ENCODE measurements at regions not wholly inside any gene's neighbourhood (a gene's known extent, or its start where the extent isn't known, plus 50 kb on each side); places are given as distances from the start of the nearest gene placed in this dataset.

DNA sequence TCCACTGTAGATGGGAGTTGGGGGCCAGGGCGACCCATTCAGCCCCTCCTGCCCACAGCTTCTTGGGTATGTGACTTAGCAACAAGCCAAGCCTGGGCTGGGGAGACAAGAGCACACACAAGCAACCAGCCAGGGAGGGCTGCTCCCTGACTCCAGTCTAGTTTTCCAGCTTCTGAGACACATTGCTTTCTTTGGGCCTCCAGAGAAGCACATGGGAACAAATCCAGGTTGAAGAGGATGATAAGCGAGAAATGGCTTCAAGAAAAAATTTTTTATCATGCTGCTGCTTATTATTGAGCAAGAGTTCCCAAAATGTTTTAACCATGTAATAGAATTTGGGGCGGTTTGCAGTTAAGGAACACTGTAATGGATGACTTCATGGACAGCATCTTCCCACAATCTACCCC, 173.7 kb downstream of the SOX9 start:
- H3K4me3 ChIP-seq (ENCODE audit: low read length) = no peak overlapping the region
- no peak for DNase-seq (ENCODE audit: low read depth, low spot score)

DNA sequence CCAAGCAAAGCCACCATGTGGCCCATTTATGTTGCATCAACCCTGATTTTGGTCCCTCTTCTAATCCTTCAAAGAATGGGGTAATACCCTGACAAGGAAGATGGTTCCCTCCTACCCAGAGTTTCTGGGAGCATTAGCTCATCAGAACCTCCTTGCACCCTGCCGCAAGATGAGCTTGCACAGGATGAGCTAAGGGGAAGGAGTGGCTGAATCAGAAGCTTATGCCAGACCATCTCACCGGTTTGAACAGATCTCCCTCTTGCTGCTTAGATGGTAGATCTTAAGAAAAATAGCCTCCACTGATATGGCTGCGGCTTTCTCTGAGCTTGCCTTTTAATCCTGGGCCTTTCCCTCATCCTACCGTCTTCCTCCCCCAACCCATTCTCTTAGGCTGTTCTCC, 175.1 kb downstream of the SOX9 start:
- DNase-seq (ENCODE audit: low read depth, low spot score) = no peak
- H3K4me3 ChIP-seq (ENCODE audit: low read length) = no peak overlapping the region

DNA sequence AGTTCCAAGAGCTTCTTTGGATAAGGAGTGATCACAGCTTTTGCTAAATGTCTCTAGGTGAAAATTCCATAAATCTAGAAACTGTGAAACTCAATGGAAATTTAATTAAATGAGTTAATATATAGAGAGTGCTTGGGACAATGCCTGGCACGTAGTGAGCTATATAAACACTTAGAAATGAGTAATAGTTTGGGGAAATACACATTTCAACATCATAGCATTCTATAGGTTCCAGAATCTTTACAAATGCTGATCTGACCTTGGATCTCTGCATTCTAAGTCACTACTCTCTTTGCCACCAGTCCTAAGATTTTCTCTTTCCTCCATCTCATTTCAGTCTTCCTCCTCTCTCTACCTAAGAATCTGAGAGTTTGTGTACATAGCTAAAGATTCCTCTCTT, 175.6 kb downstream of the SOX9 start:
- no peak overlapping the region for H3K4me3 ChIP-seq (ENCODE audit: low read length)
- DNase-seq (ENCODE audit: low read depth, low spot score) = no peak

DNA sequence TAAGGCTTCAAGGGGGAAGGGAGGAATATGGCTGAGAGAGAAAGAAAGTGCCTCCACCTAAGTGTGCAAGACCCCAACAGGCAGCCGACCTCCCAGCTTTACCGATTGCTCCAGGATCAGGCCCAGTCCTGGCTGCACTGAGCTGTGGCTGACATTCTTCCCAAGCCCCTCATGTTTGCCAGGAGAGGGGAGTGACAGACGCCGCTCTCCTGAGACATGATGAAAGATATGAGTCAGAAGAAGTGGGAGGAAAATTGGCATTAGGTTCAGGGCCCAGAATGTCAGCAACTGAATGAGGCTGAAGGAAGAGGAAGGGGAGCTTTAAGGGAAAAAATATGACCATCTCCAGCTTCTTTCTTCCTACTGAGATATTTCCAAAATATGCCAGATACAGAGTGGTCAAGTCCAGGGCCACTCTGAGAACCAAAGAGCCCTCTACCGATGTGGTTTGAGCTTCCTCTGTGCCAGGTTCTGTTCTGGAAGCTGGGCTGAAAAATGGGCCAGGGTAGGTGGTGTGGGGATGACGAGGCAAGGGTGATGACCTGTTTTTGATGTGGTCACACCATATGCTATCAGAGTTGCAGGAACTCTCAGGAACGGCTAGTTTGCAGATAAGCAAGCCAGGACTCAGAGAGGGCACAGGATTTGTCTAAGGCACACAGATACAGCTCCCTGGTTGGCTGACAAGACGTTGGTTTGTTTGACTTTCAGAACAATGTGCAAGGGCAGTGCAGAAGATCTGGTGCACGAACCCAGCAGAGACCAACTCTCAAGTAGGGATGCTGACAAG, 176.7 kb downstream of the SOX9 start:
- DNase-seq (ENCODE audit: low read depth, low spot score) = no peak

DNA sequence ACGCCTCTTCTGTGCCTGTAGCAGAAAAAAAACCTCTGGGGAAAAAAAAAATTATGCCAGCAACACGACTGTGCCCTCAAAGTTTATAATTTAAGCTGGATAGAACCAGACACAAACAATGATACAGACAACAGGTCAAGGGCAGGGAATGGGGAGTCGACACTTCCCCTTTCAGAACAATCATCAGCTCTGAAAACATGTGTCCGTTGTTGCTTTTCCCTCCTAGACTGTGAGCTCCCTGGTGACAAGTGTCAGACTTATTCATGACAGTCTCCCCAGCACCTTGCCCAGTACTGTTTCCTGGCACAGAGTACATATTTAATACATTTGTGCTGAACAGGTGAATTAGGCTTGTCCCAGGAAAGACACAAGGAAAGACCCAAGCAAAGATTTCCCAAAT, 178.3 kb downstream of the SOX9 start:
- no peak for DNase-seq (ENCODE audit: low read depth, low spot score)

More for the DNA sequence above, 176.7 kb downstream of the SOX9 start:
- no peak overlapping the region for H3K4me3 ChIP-seq (ENCODE audit: low read length)

DNA sequence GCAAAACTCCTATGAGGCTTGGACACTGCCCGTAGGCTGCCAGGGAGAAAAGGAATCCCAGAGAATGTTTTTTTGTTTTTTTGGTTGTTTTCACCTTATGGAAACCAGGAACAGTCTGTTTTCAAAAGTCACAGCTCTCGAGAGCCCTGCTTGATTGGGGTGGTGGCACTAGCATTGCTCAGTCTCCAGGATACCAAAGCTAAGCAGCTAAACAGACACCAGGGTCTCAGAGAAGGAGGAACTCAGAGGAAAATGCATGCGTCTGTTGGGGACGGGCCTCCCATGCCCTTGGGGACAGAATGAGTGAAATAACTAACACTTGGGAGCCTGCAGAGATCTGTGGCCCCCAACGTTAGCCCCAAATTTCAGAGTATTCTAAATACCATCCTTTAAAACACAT, 178.8 kb downstream of the SOX9 start:
- no peak overlapping the region for H3K4me3 ChIP-seq (ENCODE audit: low read length)
- DNase-seq (ENCODE audit: low read depth, low spot score) = no peak

More for the DNA sequence above, 178.3 kb downstream of the SOX9 start:
- no peak overlapping the region for H3K4me3 ChIP-seq (ENCODE audit: low read length)

DNA sequence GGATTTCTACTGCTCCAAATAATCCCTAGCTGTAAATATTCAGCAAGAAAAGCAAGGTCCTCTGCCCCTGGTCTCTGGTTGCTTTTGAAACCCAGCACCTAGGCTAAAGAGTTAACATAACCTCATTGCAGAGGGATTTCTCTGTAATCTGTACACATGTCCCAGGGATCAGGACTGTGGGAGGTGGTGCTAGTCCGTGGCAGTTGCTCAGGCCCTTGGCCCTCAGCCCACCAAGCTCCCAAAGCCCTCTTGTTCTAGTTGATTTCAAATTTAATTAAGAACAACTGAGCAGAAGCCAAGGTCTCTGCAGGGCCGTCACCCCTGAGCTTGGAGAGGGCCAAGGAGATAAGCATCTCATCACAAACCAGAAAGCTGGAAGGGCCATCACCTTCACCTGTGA, 181.1 kb downstream of the SOX9 start:
- no peak overlapping the region for H3K4me3 ChIP-seq (ENCODE audit: low read length)
- no peak for DNase-seq (ENCODE audit: low read depth, low spot score)

DNA sequence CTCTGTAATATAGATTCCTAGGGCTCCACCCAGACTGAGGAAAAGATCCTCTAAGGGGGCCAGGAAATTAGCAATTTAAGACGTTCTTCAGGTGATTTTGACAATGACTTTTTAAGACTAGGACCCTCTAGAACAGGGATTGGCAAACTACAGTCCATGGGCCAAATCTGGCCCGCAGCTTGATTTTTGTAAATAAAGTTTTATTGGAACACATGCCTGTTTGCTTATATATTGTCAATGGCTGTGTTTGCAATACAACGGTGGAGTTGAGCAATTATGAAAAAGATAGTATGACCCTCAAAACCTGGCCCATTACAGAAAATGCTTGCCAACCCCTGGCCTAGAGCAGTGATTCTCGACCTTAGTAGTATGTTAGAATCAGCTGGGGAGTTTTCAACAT, 181.9 kb downstream of the SOX9 start:
- no peak for DNase-seq (ENCODE audit: low read depth, low spot score)
- no peak overlapping the region for H3K4me3 ChIP-seq (ENCODE audit: low read length)

DNA sequence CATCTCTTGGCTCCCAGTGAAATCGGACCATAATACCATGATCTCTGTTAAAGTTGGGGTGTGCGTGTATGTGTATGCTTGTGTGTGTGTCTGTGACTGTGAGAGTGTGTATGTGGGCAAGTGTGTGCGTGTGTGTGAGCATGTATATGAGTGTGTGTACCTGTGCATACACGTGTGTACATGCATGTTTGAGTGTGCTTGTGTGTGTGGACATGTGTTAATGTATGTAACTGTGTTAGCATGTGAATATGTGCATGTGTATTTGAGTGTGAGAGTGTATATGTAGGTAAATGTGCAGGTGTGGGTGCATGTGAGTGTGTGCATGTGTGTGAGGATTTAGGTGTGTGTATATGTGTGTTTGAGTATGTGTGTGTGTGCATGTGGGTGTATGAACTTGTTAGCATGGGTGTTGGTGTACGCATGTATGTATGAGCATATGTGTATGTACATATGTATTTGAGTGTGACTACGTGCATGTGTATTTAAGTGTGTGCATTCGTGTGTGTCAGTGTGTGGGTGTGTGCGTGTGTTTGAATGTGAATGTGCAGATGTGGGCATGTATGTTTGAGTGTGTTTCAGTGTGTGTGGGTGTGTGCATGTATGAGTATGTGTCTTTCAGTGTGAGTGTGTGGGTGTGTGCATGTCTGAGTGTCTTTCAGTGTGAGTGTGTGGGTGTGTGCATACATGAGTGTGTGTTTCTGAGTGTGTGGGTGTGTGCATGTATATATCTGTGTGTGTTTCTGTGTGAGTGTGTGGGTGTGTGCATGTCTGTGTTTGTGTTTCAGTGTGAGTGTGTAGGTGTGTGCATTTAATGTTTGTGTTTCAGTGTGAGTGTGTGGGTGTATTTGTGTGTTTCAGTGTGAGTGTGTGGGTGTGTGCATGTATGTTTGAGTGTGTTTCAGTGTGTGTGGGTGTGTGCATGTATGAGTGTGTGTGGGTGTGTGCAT, 183.2 kb downstream of the SOX9 start:
- no peak for DNase-seq (ENCODE audit: low read depth, low spot score)
- H3K4me3 ChIP-seq (ENCODE audit: low read length) = no peak overlapping the region

DNA sequence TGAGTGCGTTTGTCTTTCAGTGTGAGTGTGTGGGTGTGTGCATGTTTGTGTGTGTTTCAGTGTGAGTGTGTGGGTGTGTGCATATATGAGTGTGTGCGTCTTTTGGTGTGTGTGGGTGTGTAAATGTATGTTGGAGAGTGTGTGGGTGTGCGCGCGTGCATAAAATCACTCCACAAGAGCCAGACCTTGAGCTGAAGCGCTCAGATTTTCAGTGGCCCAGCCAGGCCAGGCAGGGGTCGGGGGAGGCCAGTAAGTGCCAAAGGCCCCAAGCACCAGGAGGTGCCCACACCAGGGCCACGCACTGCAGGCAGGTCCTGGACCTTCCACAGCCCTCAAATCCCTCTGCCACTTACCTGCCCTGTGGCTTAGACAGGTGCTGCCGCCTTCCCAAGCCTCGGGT, 184.0 kb downstream of the SOX9 start:
- no peak for DNase-seq (ENCODE audit: low read depth, low spot score)
- no peak overlapping the region for H3K4me3 ChIP-seq (ENCODE audit: low read length)

DNA sequence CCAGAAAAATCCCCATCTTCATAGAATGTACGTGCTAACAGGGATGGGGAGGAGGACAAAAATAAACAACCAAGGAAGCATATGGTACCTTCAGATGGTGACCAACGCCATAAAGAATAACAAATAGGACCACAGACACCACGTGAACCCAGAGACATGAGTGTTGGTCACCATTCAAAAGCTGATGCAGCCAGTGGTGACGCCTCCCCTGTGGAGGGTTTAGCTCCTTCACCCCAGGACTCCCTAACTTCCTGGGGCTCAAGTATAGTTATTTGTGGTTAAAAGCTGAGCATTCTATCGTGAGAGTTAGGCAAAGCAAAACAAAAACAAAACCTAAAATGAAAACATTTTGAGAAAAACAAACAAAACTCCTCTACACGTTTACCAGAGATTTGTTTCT, 184.7 kb downstream of the SOX9 start:
- H3K4me3 ChIP-seq (ENCODE audit: low read length) = no peak overlapping the region
- no peak for DNase-seq (ENCODE audit: low read depth, low spot score)

DNA sequence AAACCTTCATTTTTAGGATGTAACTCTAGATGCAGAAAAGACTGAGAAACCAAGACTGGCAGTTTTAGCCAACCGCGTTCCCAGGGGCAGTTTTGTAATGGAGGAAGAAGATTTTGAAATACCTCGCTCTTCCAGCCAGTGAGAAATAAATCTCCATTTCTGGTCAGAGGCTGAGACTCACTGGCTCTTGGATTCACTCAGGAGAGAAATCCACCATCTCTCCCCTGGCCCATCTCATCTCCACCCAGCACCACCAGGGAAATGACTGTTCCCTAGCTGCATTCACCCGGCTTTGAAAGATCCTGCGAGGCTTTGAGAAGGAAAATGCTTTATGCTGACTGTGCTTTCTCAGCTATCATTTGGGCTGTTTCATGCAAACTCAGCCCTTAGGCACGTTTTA, 185.2 kb downstream of the SOX9 start:
- no peak for DNase-seq (ENCODE audit: low read depth, low spot score)
- H3K4me3 ChIP-seq (ENCODE audit: low read length) = no peak overlapping the region

DNA sequence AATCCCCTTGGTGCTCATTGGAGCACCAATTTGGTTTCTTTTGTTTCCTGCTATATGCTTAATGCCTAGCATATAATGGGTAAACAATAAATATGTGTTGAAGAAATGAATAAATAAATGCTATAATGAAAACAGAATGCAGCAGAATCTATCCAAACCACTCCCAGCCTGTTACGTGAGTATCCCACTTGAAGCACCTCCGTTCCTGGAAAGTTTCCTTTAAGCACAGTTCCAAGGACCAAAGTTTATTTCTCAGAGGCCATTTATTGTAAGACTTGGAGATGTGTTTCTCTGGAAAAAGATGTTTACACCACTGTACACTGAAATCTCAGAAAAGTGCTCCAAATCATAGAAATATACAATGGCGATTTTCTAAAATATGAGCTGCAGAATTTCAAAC, 187.0 kb downstream of the SOX9 start:
- H3K4me3 ChIP-seq (ENCODE audit: low read length) = no peak overlapping the region
- no peak for DNase-seq (ENCODE audit: low read depth, low spot score)

DNA sequence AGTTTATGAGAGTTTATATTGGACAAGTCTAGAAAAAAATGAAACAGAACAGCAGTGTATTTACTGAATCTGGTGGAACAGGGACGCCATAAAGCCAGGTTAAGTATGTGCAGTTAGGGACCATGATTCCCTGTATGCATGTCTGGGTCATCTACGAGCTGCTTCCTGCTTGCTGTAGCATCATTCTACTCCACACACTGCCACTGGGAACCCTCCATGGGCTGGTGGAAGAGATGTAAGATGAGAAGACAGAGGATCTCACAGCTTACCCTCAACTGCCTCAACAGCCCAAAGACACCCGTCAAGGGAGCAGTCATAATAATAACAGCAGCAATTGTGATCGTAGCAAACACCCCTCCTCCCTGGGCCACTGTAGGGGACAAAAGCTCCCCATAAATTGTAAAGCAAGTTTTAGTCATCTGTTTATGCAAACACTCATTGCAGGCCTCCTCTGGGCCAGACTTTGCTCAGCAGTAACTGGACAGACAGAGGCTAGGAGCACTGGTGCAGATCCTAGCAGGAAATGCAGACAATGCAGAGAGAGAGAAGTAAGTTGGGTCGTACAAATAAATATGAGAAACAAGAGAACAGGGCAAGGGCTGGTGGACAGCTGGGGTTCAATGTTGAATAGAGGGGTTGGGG, 188.0 kb downstream of the SOX9 start:
- H3K4me3 ChIP-seq (ENCODE audit: low read length) = no peak overlapping the region
- DNase-seq (ENCODE audit: low read depth, low spot score) = no peak

DNA sequence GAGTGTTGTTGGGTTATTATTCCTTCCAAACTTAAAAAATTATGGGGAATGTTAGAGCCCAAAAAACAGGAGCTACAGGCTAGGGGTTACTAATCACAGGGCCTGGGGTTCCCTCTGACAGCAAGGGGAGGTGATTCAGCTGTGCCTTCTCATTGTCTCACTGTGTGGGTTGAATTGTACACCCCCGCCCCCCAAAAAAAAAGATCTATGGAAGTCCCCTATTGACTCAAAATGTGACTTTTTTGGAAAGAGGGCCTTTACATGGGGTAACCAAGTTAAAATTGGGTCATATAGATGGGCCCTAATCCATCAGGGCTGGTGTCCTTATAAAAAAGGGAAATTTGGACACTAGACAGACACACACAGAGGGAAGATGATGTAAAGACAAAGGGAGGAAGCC, 190.2 kb downstream of the SOX9 start:
- no peak for DNase-seq (ENCODE audit: low read depth, low spot score)
- no peak overlapping the region for H3K4me3 ChIP-seq (ENCODE audit: low read length)

DNA sequence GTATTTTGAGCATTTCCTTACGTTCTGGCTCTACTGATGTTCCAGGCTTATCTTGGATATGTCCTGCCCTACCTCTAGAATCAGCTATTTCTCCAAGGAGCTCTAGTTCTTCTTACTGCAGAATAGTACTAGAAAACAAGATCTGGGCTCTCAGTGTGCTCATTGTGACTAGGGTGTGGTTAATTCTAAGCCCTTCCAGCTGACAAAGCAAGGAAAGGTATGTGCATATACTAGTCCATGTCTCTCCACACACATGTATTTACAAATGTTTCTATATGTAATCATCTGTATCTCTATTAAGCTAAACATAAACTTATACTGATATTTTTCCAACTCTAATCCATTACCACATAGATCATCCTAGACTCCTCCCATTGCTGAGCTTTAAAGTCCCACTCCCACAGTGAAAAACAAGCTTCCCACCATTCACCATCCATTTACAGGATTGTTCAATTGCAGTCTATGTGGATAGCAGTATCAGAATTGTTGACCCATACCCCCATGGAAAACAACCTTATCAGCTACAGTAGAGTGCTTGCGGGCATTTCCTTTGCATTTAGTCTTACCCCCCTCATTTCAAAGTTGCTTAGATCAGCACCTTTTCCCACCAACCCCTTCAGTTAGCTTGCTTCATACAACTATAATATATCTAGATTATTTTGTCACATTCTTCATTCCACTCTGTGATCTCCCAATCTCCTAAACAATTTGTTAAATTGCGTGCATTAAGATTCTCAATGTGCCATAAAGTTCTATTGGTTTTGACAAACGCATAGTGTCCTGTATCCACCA, 194.5 kb downstream of the SOX9 start:
- DNase-seq (ENCODE audit: low read depth, low spot score) = no peak
- H3K4me3 ChIP-seq (ENCODE audit: low read length) = no peak overlapping the region

DNA sequence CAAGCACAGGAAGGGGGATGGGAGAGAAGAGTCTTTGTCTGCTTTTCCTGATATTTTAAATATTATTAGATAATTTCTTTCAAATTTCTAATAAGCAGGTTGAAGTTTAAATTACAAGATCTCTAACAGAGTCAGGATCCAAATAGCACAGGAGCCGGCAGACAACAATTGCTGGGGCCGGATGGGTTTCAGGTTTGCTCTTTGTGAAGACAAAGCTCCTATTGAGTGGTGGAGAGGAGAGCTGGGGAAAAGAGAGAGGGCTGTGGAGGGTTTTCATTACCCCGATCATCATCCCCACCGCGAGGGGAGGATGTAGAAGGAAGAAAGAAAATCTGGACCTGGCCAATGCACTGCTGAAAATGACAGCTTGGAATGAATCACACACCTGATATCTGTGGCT, 197.3 kb downstream of the SOX9 start:
- no peak overlapping the region for H3K4me3 ChIP-seq (ENCODE audit: low read length)
- no peak for DNase-seq (ENCODE audit: low read depth, low spot score)

DNA sequence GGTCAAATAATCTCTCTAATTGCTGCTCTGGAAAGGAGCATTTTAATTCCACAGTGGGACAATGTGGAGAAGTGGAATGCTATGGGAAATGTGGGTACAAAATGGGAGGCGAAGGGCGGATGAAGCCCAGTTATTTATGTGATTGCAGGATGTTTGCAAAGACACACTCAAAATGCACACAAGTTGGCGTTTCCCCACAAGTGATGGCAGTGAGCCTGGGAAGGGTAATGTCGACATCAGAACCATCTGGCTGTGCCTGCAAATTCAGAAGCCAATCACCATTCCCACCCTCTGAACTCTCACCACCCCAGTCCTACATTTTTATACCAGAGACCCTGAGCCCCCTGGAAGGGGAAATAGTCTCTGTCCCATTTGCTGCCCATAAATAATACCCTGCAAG, 201.1 kb downstream of the SOX9 start:
- H3K4me3 ChIP-seq (ENCODE audit: low read length) = no peak overlapping the region
- no peak for DNase-seq (ENCODE audit: low read depth, low spot score)

DNA sequence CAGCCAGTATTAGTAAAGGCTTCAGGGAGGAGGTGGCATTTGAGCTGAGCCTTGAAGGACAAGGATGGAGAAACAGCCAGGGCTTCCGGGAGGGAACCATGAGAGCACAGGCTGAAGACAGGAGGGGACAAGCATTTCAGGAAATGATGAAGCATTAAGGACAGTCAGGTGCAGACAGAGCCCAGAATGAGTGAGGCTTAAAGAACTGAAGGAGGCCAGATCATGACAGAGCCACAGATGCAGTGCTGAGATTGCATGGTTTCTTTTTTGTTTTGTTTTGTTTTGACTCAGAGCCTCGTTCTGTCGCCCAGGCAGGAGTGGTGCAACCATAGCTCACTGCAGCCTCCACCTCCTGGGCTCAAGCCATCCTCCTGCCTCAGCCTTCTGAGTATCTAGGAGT, 211.5 kb downstream of the SOX9 start:
- no peak for DNase-seq (ENCODE audit: low read depth, low spot score)

More for the DNA sequence above, 211.5 kb downstream of the SOX9 start:
- H3K4me3 ChIP-seq (ENCODE audit: low read length) = no peak overlapping the region
